H1 (cell line): ENCODE measurements at regions not wholly inside any gene's neighbourhood (a gene's known extent, or its start where the extent isn't known, plus 50 kb on each side); places are given as distances from the start of the nearest gene placed in this dataset.

Experiments
- CTCF ChIA-PET: fragments of 300-600 bp; sonication (Branson Sonifier 250); formaldehyde crosslinking; loops from one replicate; lab custom pipeline; 2021; ENCODE audit not compliant: partially characterized antibody; lab: Charles Lee
- POLR2A ChIA-PET: fragments of 300-600 bp; sonication (Branson Sonifier 250); formaldehyde crosslinking; loops from one replicate; lab custom pipeline; 2021; ENCODE audit warnings: inconsistent platforms; ENCODE audit not compliant: partially characterized antibody; lab: Charles Lee
- DNase-seq, 2 experiments: peaks; one replicate each; pipeline versions ENCODE4 v3.0.0 to v3.0.0-alpha.2; 2010 to 2022; ENCODE audit warnings: low spot score in 2 of 2, low read depth in 1 of 2, mixed read lengths in 1 of 2
- FAIRE-seq: peaks from 2 replicates; lab custom pipeline; 2011; peaks lifted over from hg19 to GRCh38; lab: Jason Lieb, UNC
- H2AFZ ChIP-seq: 2 replicates; pipeline ENCODE4 v1.8.1; 2012; ENCODE audit warnings: low read length, inconsistent platforms
- H2AK5ac ChIP-seq: 2 replicates; pipeline ENCODE4 v1.6.1; 2013; ENCODE audit warnings: low read depth, low read length
- H2BK120ac ChIP-seq: replicated peaks from 2 replicates; pipeline ENCODE3; 2013; ENCODE audit warnings: low read depth, low read length, inconsistent platforms
- H2BK12ac ChIP-seq: 2 replicates; pipeline ENCODE4 v1.6.1; 2013; ENCODE audit warnings: low read depth, low read length
- H2BK15ac ChIP-seq: 2 replicates; pipeline ENCODE4 v1.6.1; 2013; ENCODE audit warnings: low read length
- H2BK20ac ChIP-seq: 2 replicates; pipeline ENCODE4 v1.6.1; 2013; ENCODE audit warnings: low read length
- H2BK5ac ChIP-seq: 2 replicates; pipeline ENCODE4 v1.6.1; 2013; ENCODE audit warnings: low read depth, low read length
- H3K14ac ChIP-seq: 2 replicates; pipeline ENCODE4 v1.6.1; 2013; ENCODE audit warnings: inconsistent platforms; ENCODE audit not compliant: insufficient read length
- H3K18ac ChIP-seq: 2 replicates; pipeline ENCODE4 v1.6.1; 2013; ENCODE audit warnings: low read length; ENCODE audit errors: extremely low read depth
- H3K23ac ChIP-seq: 2 replicates; pipeline ENCODE4 v1.6.1; 2013; ENCODE audit warnings: inconsistent platforms; ENCODE audit not compliant: insufficient read length
- H3K23me2 ChIP-seq: 2 replicates; pipeline ENCODE4 v1.6.1; 2013; ENCODE audit warnings: low read depth, low read length
- H3K27ac ChIP-seq: 2 replicates; pipeline ENCODE4 v1.6.1; 2011; ENCODE audit warnings: low read depth, low read length, inconsistent platforms
- H3K27me3 ChIP-seq, 4 experiments: replicated peaks in 1 of 4; 1 replicate in 1 of 4; 2 replicates in 3 of 4; pipeline versions ENCODE4 v1.6.1 to v1.8.1; 2011 to 2013; ENCODE audit warnings: low read length in 3 of 4, mild to moderate bottlenecking in 3 of 4, inconsistent platforms in 2 of 4, mixed read lengths in 2 of 4, moderate library complexity in 1 of 4; ENCODE audit not compliant: control insufficient read depth in 3 of 4, insufficient read depth in 3 of 4; ENCODE audit errors: extremely low read depth in 1 of 4
- H3K36me3 ChIP-seq, 4 experiments: 2 replicates each; pipeline versions ENCODE4 v1.6.1 to v1.8.1; 2011 to 2013; ENCODE audit warnings: mild to moderate bottlenecking in 4 of 4, low read length in 3 of 4, moderate library complexity in 2 of 4, control low read depth in 1 of 4, inconsistent platforms in 1 of 4; ENCODE audit not compliant: insufficient read depth in 4 of 4, control insufficient read depth in 2 of 4
- H3K4ac ChIP-seq: replicated peaks from 2 replicates; pipeline ENCODE3; 2013; ENCODE audit warnings: low read length, low read depth, mixed read lengths, inconsistent platforms; ENCODE audit not compliant: insufficient read length
- H3K4me1 ChIP-seq, 4 experiments: replicated peaks in 1 of 4; 1 replicate in 1 of 4; 2 replicates in 3 of 4; pipeline versions ENCODE4 v1.6.1 to v1.8.1; 2011 to 2013; ENCODE audit warnings: low read length in 3 of 4, inconsistent platforms in 2 of 4, mixed read lengths in 1 of 4; ENCODE audit not compliant: insufficient read depth in 4 of 4, control insufficient read depth in 3 of 4
- H3K4me2 ChIP-seq, 2 experiments: 2 replicates each; pipeline versions ENCODE4 v1.6.1 to v1.8.1; 2011 to 2013; ENCODE audit warnings: low read depth in 2 of 2, low read length in 2 of 2, control low read depth in 1 of 2, inconsistent platforms in 1 of 2, mild to moderate bottlenecking in 1 of 2; ENCODE audit not compliant: insufficient read depth in 1 of 2
- H3K4me3 ChIP-seq, 4 experiments: fragments of 200-600, 300-600 bp in 1 of 4; sonication (generic), shearing (Covaris generic), sonication (Bioruptor Twin) in 1 of 4; 2 replicates each; pipeline versions ENCODE4 v1.5.1 to v1.8.1; 2011 to 2016; ENCODE audit warnings: low read length in 4 of 4, low read depth in 3 of 4, control low read depth in 2 of 4, inconsistent platforms in 2 of 4, mild to moderate bottlenecking in 2 of 4, mixed read lengths in 1 of 4, moderate library complexity in 1 of 4; ENCODE audit not compliant: insufficient read depth in 2 of 4; ENCODE audit errors: extremely low read depth in 1 of 4
- H3K56ac ChIP-seq: replicated peaks from 2 replicates; pipeline ENCODE3; 2013; ENCODE audit warnings: low read depth, mild to moderate bottlenecking, mixed read lengths, low read length, inconsistent platforms; ENCODE audit not compliant: insufficient read length
- H3K79me1 ChIP-seq: 2 replicates; pipeline ENCODE4 v1.6.1; 2013; ENCODE audit warnings: low read depth, low read length, control low read depth
- H3K79me2 ChIP-seq, 2 experiments: 2 replicates each; pipeline versions ENCODE4 v1.6.1 to v1.8.1; 2012 to 2013; ENCODE audit warnings: low read length in 2 of 2, mild to moderate bottlenecking in 2 of 2, inconsistent platforms in 1 of 2; ENCODE audit not compliant: insufficient read depth in 2 of 2, control insufficient read depth in 1 of 2
- H3K9ac ChIP-seq, 4 experiments: replicated peaks in 1 of 4; 1 replicate in 1 of 4; 2 replicates in 3 of 4; pipeline versions ENCODE4 v1.6.1 to v1.8.1; 2011 to 2013; ENCODE audit warnings: low read depth in 3 of 4, low read length in 3 of 4, control low read depth in 2 of 4, mild to moderate bottlenecking in 2 of 4, moderate library complexity in 2 of 4, inconsistent platforms in 1 of 4; ENCODE audit errors: extremely low read depth in 1 of 4
- H3K9me3 ChIP-seq, 2 experiments: 2 replicates each; pipeline versions ENCODE4 v1.6.1 to v1.8.1; 2012 to 2013; ENCODE audit warnings: mild to moderate bottlenecking in 2 of 2, moderate library complexity in 2 of 2, control low read depth in 1 of 2, inconsistent platforms in 1 of 2, low read depth in 1 of 2, low read length in 1 of 2, mixed read lengths in 1 of 2; ENCODE audit not compliant: insufficient read depth in 2 of 2
- H4K20me1 ChIP-seq, 2 experiments: replicated peaks in 1 of 2; 2 replicates each; pipeline versions ENCODE3 to v1.8.1; 2011 to 2013; ENCODE audit warnings: inconsistent platforms in 2 of 2, low read length in 2 of 2, mild to moderate bottlenecking in 1 of 2; ENCODE audit not compliant: insufficient read depth in 2 of 2, control insufficient read depth in 1 of 2
- H4K5ac ChIP-seq: 2 replicates; pipeline ENCODE4 v1.6.1; 2013; ENCODE audit warnings: low read length, low read depth, mixed read lengths, inconsistent platforms; ENCODE audit not compliant: insufficient read length
- H4K8ac ChIP-seq: 2 replicates; pipeline ENCODE4 v1.8.0; 2013; ENCODE audit warnings: mild to moderate bottlenecking, moderate library complexity, low read length, inconsistent platforms; ENCODE audit not compliant: insufficient read depth; ENCODE audit errors: extremely low read depth
- H4K91ac ChIP-seq: replicated peaks from 2 replicates; pipeline ENCODE3; 2013; ENCODE audit warnings: low read length, mixed read lengths, inconsistent platforms; ENCODE audit not compliant: insufficient read length
- BACH1 ChIP-seq: IDR thresholded peaks from 2 replicates; pipeline ENCODE4 v1.6.1; 2012; ENCODE audit warnings: low read length, improper control_type of control experiment
- CBX8 ChIP-seq: fragments of 300-800, 300-1000 bp; sonication (generic); IDR thresholded peaks from 2 replicates; pipeline ENCODE4 v1.7.1; 2016; ENCODE audit warnings: low read depth, low read length, borderline replicate concordance
- CREB1 ChIP-seq: IDR thresholded peaks from 2 replicates; pipeline ENCODE4 v1.6.1; 2012; ENCODE audit warnings: inconsistent platforms
- WGBS, 2 experiments: shearing (Covaris generic) in 1 of 2; methylation state at CpG; one replicate each; pipeline versions ENCODE4 v1.1.6 to v1.1.7; 2013 to 2015; ENCODE audit warnings: low lambda C conversion rate in 2 of 2, mixed read lengths in 2 of 2, inconsistent platforms in 1 of 2, low coverage in 1 of 2, missing lambda C conversion rate in 1 of 2; ENCODE audit not compliant: insufficient replicate concordance in 2 of 2, insufficient coverage in 1 of 2, insufficient read length in 1 of 2; ENCODE audit errors: extremely low coverage in 1 of 2, missing lambda C conversion rate in 1 of 2; 5-methylcytosine and 5-hydroxymethylcytosine counted together

- no peak overlapping the region for H2AFZ ChIP-seq
- H2BK20ac ChIP-seq: no peak overlapping the region
- no peak overlapping the region for H3K9ac ChIP-seq
- no peak overlapping the region for H3K4me3 ChIP-seq
- H4K91ac ChIP-seq: no peak overlapping the region
- H4K8ac ChIP-seq: no peak overlapping the region
- DNase-seq (no peak), FAIRE-seq (no peak)
- no peak overlapping the region for H3K4ac ChIP-seq
- peaks cover 0 to 3% (median 1%) of the 10 kb centered on the region in 4 experiments; a peak in 3 of 7 replicates for H3K4me1 ChIP-seq
- H3K27ac ChIP-seq: no peak overlapping the region
- no peaks in the 10 kb centered on the region for H4K20me1 ChIP-seq
- no peaks in the 10 kb centered on the region for H3K79me1 ChIP-seq
- H2AK5ac ChIP-seq: no peak overlapping the region
- POLR2A ChIA-PET: interaction anchor here (0.6 kb wide), 1 partner anchor 95 kb away, joined by 3 read pairs; no protein-coding TSS in a partner anchor
- H3K18ac ChIP-seq: no peak overlapping the region
- H3K14ac ChIP-seq: no peak overlapping the region
- no peak overlapping the region for H2BK120ac ChIP-seq
- H3K4me2 ChIP-seq: no peak overlapping the region
- H3K79me2 ChIP-seq: no peaks in the 10 kb centered on the region
- no peak overlapping the region for H2BK12ac ChIP-seq
- no peak overlapping the region for H3K56ac ChIP-seq
- no peak overlapping the region for H4K5ac ChIP-seq
- H2BK15ac ChIP-seq: no peak overlapping the region
- H3K36me3 ChIP-seq: no peaks in the 10 kb centered on the region
- H3K23me2 ChIP-seq: no peaks in the 10 kb centered on the region; the same call in 1 of the 2 replicates
- CTCF ChIA-PET: interaction anchor here (1.2 to 1.3 kb wide), 2 partner anchors 58 to 324 kb away, joined by 3 to 5 read pairs; no protein-coding TSS in a partner anchor
- H3K23ac ChIP-seq: no peak overlapping the region
- WGBS, 2 experiments: no CpG with 5 or more reads among the region's 1 CpG
- no peak for TF ChIP-seq CBX8
- no peak for TF ChIP-seq BACH1
- no peak for TF ChIP-seq CREB1
- no peaks in the 10 kb centered on the region for H3K27me3 ChIP-seq
- no peaks in the 10 kb centered on the region for H3K9me3 ChIP-seq
- no peak overlapping the region for H2BK5ac ChIP-seq
Observed at GRCh38 chr7:33750177-33750576, 155.2 kb upstream of the BMPER start.
